Activated CD8-positive, alpha-beta T cell treated with anti-CD3 and anti-CD28 coated beads, Interleukin-2, amount 10 ng/mL, durations not matched to agents 7 days and 5 days (primary cell): ENCODE measurements at regions not wholly inside any gene's neighbourhood (a gene's known extent, or its start where the extent isn't known, plus 50 kb on each side); places are given as distances from the start of the nearest gene placed in this dataset.

Experiments
- ATAC-seq: fragments of 150-1000 bp; cut with Tn5 transposase; one replicate; pipeline ENCODE4 v1.10.0; 2021; ENCODE audit warnings: moderate library complexity
- CTCF ChIA-PET: fragments of 350-600 bp; sonication (Branson Sonifier 250); formaldehyde crosslinking; loops from one replicate; lab custom pipeline; 2021; ENCODE audit warnings: antibody characterized with exemption; lab: Charles Lee
- POLR2A ChIA-PET: fragments of 350-600 bp; sonication (Branson Sonifier 250); formaldehyde crosslinking; loops from one replicate; lab custom pipeline; 2021; ENCODE audit warnings: antibody characterized with exemption; lab: Charles Lee
- DNase-seq: peaks from one replicate; pipeline ENCODE4 v3.0.0-alpha.2; 2020
- H3K27ac Mint-ChIP-seq: one replicate; pipeline ENCODE4 v1.8.0; 2021; ENCODE audit warnings: mild to moderate bottlenecking, mixed read lengths
- H3K27me3 Mint-ChIP-seq: one replicate; pipeline ENCODE4 v1.8.0; 2021; ENCODE audit warnings: low read depth, mixed read lengths
- H3K36me3 Mint-ChIP-seq: one replicate; pipeline ENCODE4 v1.8.0; 2021; ENCODE audit warnings: low read depth, mixed read lengths
- H3K4me1 Mint-ChIP-seq: one replicate; pipeline ENCODE4 v1.8.0; 2021; ENCODE audit warnings: low read depth, mixed read lengths
- H3K4me3 Mint-ChIP-seq: one replicate; pipeline ENCODE4 v1.8.0; 2021; ENCODE audit warnings: mild to moderate bottlenecking, mixed read lengths
- H3K9me3 Mint-ChIP-seq: one replicate; pipeline ENCODE4 v1.8.0; 2022; ENCODE audit warnings: mixed read lengths; ENCODE audit not compliant: insufficient read depth

- Mint-ChIP-seq H3K36me3 (no peaks in the 10 kb centered on the region), H3K9me3 (no peaks in the 10 kb centered on the region), H3K4me1 (no peaks in the 10 kb centered on the region), H3K4me3 (no peak overlapping the region), H3K27me3 (no peaks in the 10 kb centered on the region), H3K27ac (no peak overlapping the region)
- ChIA-PET POLR2A (no interaction called here), CTCF (interaction anchor here (1.6 kb wide), 1 partner anchor 120 kb away, joined by 3 read pairs; no protein-coding TSS in a partner anchor)
- ATAC-seq (no peak), DNase-seq (no peak)
These were observed 148.3 kb upstream of the DTNBP1 start for GRCh38 chr6:15811107-15811506.

- H3K9me3 Mint-ChIP-seq, result no peaks in the 10 kb centered on the region
- ATAC-seq, result no peak
- CTCF ChIA-PET, result interaction anchor here (1.6 kb wide), 1 partner anchor 119 kb away, joined by 3 read pairs; no protein-coding TSS in a partner anchor
- H3K27ac Mint-ChIP-seq, result no peak overlapping the region
- H3K4me1 Mint-ChIP-seq, result no peaks in the 10 kb centered on the region
- no peaks in the 10 kb centered on the region for H3K36me3 Mint-ChIP-seq
- H3K27me3 Mint-ChIP-seq, result no peaks in the 10 kb centered on the region
- no peak for DNase-seq
- H3K4me3 Mint-ChIP-seq, result no peak overlapping the region
- POLR2A ChIA-PET, result no interaction called here
These were observed 147.8 kb upstream of the DTNBP1 start for GRCh38 chr6:15810618-15811017.

- no peaks in the 10 kb centered on the region for H3K36me3 Mint-ChIP-seq
- no peaks in the 10 kb centered on the region for H3K4me1 Mint-ChIP-seq
- H3K27me3 Mint-ChIP-seq, result no peaks in the 10 kb centered on the region
- ATAC-seq (no peak), DNase-seq (no peak)
- ChIA-PET POLR2A (no interaction called here), CTCF (no interaction called here)
- no peak overlapping the region for H3K27ac Mint-ChIP-seq
- no peak overlapping the region for H3K4me3 Mint-ChIP-seq
- no peaks in the 10 kb centered on the region for H3K9me3 Mint-ChIP-seq
These were observed 146.5 kb upstream of the DTNBP1 start for GRCh38 chr6:15809367-15809766.

GRCh38 chr6:15804164-15805154 lies 141.6 kb upstream of the DTNBP1 start:
- no peaks in the 10 kb centered on the region for H3K9me3 Mint-ChIP-seq
- CTCF ChIA-PET, result no interaction called here
- POLR2A ChIA-PET, result no interaction called here
- H3K4me3 Mint-ChIP-seq, result no peak overlapping the region
- H3K4me1 Mint-ChIP-seq, result no peaks in the 10 kb centered on the region
- no peak for DNase-seq
- no peaks in the 10 kb centered on the region for H3K36me3 Mint-ChIP-seq
- ATAC-seq, result no peak
- H3K27ac Mint-ChIP-seq, result no peak overlapping the region
- peaks cover 3% of the 10 kb centered on the region for H3K27me3 Mint-ChIP-seq

- Mint-ChIP-seq H3K27ac (no peak overlapping the region), H3K4me1 (no peaks in the 10 kb centered on the region), H3K27me3 (peaks cover 3% of the 10 kb centered on the region), H3K36me3 (no peaks in the 10 kb centered on the region), H3K9me3 (peaks cover 6% of the 10 kb centered on the region), H3K4me3 (no peak overlapping the region)
- ChIA-PET CTCF (no interaction called here), POLR2A (no interaction called here)
- ATAC-seq, result no peak
- DNase-seq, result no peak
These were observed 139.6 kb upstream of the DTNBP1 start for GRCh38 chr6:15802466-15802865.

GRCh38 chr6:15801912-15802311 lies 139.1 kb upstream of the DTNBP1 start:
- Mint-ChIP-seq H3K27ac (no peak overlapping the region), H3K4me3 (no peak overlapping the region), H3K27me3 (peaks cover 3% of the 10 kb centered on the region), H3K4me1 (no peaks in the 10 kb centered on the region), H3K36me3 (no peaks in the 10 kb centered on the region), H3K9me3 (peaks cover 6% of the 10 kb centered on the region)
- DNase-seq, result no peak
- POLR2A ChIA-PET, result no interaction called here
- ATAC-seq, result no peak
- CTCF ChIA-PET, result no interaction called here

- no peaks in the 10 kb centered on the region for H3K36me3 Mint-ChIP-seq
- H3K4me1 Mint-ChIP-seq, result no peaks in the 10 kb centered on the region
- ChIA-PET POLR2A (no interaction called here), CTCF (no interaction called here)
- H3K27me3 Mint-ChIP-seq, result peaks cover 3% of the 10 kb centered on the region
- no peak for DNase-seq
- H3K27ac Mint-ChIP-seq, result no peak overlapping the region
- no peak for ATAC-seq
- H3K4me3 Mint-ChIP-seq, result no peak overlapping the region
- peaks cover 6% of the 10 kb centered on the region for H3K9me3 Mint-ChIP-seq
These were observed 138.2 kb upstream of the DTNBP1 start for GRCh38 chr6:15800841-15801617.

GRCh38 chr6:15798533-15799255 lies 135.9 kb upstream of the DTNBP1 start:
- DNase-seq (no peak), ATAC-seq (no peak)
- CTCF ChIA-PET, result interaction anchor here (1.0 kb wide), 1 partner anchor 16 kb away, joined by 4 read pairs; no protein-coding TSS in a partner anchor
- Mint-ChIP-seq H3K4me3 (no peak overlapping the region), H3K27ac (no peak overlapping the region), H3K36me3 (no peaks in the 10 kb centered on the region), H3K4me1 (no peaks in the 10 kb centered on the region), H3K9me3 (peaks cover 6% of the 10 kb centered on the region), H3K27me3 (no peaks in the 10 kb centered on the region)
- POLR2A ChIA-PET, result no interaction called here

- DNase-seq, result no peak
- Mint-ChIP-seq H3K9me3 (peaks cover 6% of the 10 kb centered on the region), H3K36me3 (no peaks in the 10 kb centered on the region), H3K27me3 (no peaks in the 10 kb centered on the region), H3K27ac (no peak overlapping the region), H3K4me1 (no peaks in the 10 kb centered on the region), H3K4me3 (no peak overlapping the region)
- ATAC-seq, result no peak
- CTCF ChIA-PET, result no interaction called here
- POLR2A ChIA-PET, result no interaction called here
These were observed 134.0 kb upstream of the DTNBP1 start for GRCh38 chr6:15796844-15797243.

- H3K4me3 Mint-ChIP-seq, result no peak overlapping the region
- no peak for ATAC-seq
- DNase-seq, result no peak
- no peaks in the 10 kb centered on the region for H3K27me3 Mint-ChIP-seq
- H3K36me3 Mint-ChIP-seq, result no peaks in the 10 kb centered on the region
- H3K27ac Mint-ChIP-seq, result no peak overlapping the region
- POLR2A ChIA-PET, result interaction anchor here (0.5 kb wide), 1 partner anchor 781 kb away, joined by 3 read pairs; no protein-coding TSS in a partner anchor
- peaks cover 6% of the 10 kb centered on the region for H3K9me3 Mint-ChIP-seq
- H3K4me1 Mint-ChIP-seq, result no peaks in the 10 kb centered on the region
- CTCF ChIA-PET, result no interaction called here
These were observed 133.4 kb upstream of the DTNBP1 start for GRCh38 chr6:15796130-15796771.

- H3K4me3 Mint-ChIP-seq, result no peak overlapping the region
- no peaks in the 10 kb centered on the region for H3K36me3 Mint-ChIP-seq
- CTCF ChIA-PET, result no interaction called here
- H3K9me3 Mint-ChIP-seq, result peaks cover 6% of the 10 kb centered on the region
- no peak overlapping the region for H3K27ac Mint-ChIP-seq
- POLR2A ChIA-PET, result no interaction called here
- H3K27me3 Mint-ChIP-seq, result no peaks in the 10 kb centered on the region
- ATAC-seq, result no peak
- no peak for DNase-seq
- H3K4me1 Mint-ChIP-seq, result no peaks in the 10 kb centered on the region
These were observed 131.0 kb upstream of the DTNBP1 start for GRCh38 chr6:15793826-15794225.
